Panc1 (cell line): ENCODE measurements at regions not wholly inside any gene's neighbourhood (a gene's known extent, or its start where the extent isn't known, plus 50 kb on each side); places are given as distances from the start of the nearest gene placed in this dataset.

Experiments
- ATAC-seq: fragments of 200-7000 bp; cut with Tn5 transposase; 2 replicates; pipeline ENCODE4 v1.9.1; 2020; ENCODE audit warnings: mild to moderate bottlenecking, moderate library complexity
- BruUV-seq: library from RNA; stranded (reverse); fragments of 400-500 nt; replicated peaks from 2 replicates; lab custom pipeline; 2021; lab: Mats Ljungman, UMichigan
- CTCF ChIA-PET: fragments of 300-600 bp; sonication (Branson Sonifier 250); formaldehyde crosslinking; loops from one replicate; lab custom pipeline; 2022; ENCODE audit warnings: antibody characterized with exemption; lab: Charles Lee
- POLR2A ChIA-PET: fragments of 300-600 bp; sonication (Branson Sonifier 250); formaldehyde crosslinking; loops from one replicate; lab custom pipeline; 2022; ENCODE audit warnings: antibody characterized with exemption; lab: Charles Lee
- DNase-seq: peaks from one replicate; pipeline ENCODE4 v3.0.0-alpha.2; 2010; ENCODE audit warnings: low read depth, low spot score
- H3K27ac ChIP-seq: 2 replicates; pipeline ENCODE4 v1.5.1; 2011; ENCODE audit warnings: mild to moderate bottlenecking, low read length, inconsistent platforms
- H3K27me3 ChIP-seq: fragments of 200-500 bp; sonication (Bioruptor generic); 2 replicates; pipeline ENCODE4 v1.6.0; 2014; ENCODE audit warnings: low read length, inconsistent platforms; ENCODE audit not compliant: control insufficient read depth, insufficient read depth
- H3K36me3 ChIP-seq: fragments of 200-500 bp; sonication (Bioruptor generic); 2 replicates; pipeline ENCODE4 v1.5.1; 2014; ENCODE audit warnings: inconsistent platforms, mild to moderate bottlenecking, low read length, moderate library complexity; ENCODE audit not compliant: control insufficient read depth, insufficient read depth
- H3K4me1 ChIP-seq: 2 replicates; pipeline ENCODE4 v1.5.1; 2011; ENCODE audit warnings: inconsistent platforms, mild to moderate bottlenecking, low read length, moderate library complexity; ENCODE audit not compliant: control insufficient read depth, insufficient read depth
- H3K4me3 ChIP-seq, 2 experiments: 2 replicates each; pipeline ENCODE4 v1.5.1; 2011 to 2012; ENCODE audit warnings: low read depth in 2 of 2, low read length in 2 of 2, mild to moderate bottlenecking in 2 of 2, inconsistent platforms in 1 of 2, moderate library complexity in 1 of 2
- H3K9me3 ChIP-seq: fragments of 200-500 bp; sonication (Bioruptor generic); 2 replicates; pipeline ENCODE4 v1.5.1; 2014; ENCODE audit warnings: low read depth, mild to moderate bottlenecking, inconsistent platforms, low read length, moderate library complexity; ENCODE audit not compliant: control insufficient read depth, insufficient read depth
- CTCF ChIP-seq: fragments of 450-650 bp; IDR thresholded peaks from 2 replicates; pipeline ENCODE4 v1.5.1; 2017; ENCODE audit warnings: mild to moderate bottlenecking
- POLR2AphosphoS5 ChIP-seq: IDR thresholded peaks from 2 replicates; pipeline ENCODE4 v1.6.1; 2012; ENCODE audit warnings: mild to moderate bottlenecking, low read depth, low read length, moderate library complexity
- REST ChIP-seq, 2 experiments: IDR thresholded peaks; 2 replicates each; pipeline ENCODE4 v1.6.1; 2011 to 2012; ENCODE audit warnings: low read depth in 2 of 2, control low read depth in 1 of 2, low read length in 1 of 2, mild to moderate bottlenecking in 1 of 2, moderate library complexity in 1 of 2; ENCODE audit not compliant: insufficient read depth in 1 of 2
- SIN3A ChIP-seq: IDR thresholded peaks from 2 replicates; pipeline ENCODE4 v1.6.1; 2012; ENCODE audit warnings: low read depth, mild to moderate bottlenecking, low read length, moderate library complexity, borderline replicate concordance; ENCODE audit not compliant: insufficient read depth
- TCF7L2 ChIP-seq: IDR thresholded peaks from 2 replicates; pipeline ENCODE4 v1.6.1; 2011; ENCODE audit warnings: mild to moderate bottlenecking, low read depth, low read length, inconsistent platforms
- in situ Hi-C: cut with HindIII; loops from 2 replicates; pipeline ENCODE4 v1.10.0; 2016; ENCODE audit warnings: low sequenced_read_pairs, low pct_unique_long_range_greater_than_20kb
- intact Hi-C: fragments of 100-400 bp; cut with micrococcal nuclease; formaldehyde crosslinking; loops from one replicate; pipeline ENCODE4 v1.10.0; 2022; ENCODE audit not compliant: unreplicated experiment

GRCh38 chr12:25623816-25624215, 70.7 kb upstream of the LMNTD1 start:
- no peak for ATAC-seq
- Histone ChIP-seq H3K27me3 (no peaks in the 10 kb centered on the region), H3K36me3 (no peaks in the 10 kb centered on the region), H3K9me3 (no peaks in the 10 kb centered on the region), H3K4me1 (no peaks in the 10 kb centered on the region), H3K4me3 (no peak overlapping the region), H3K27ac (no peak overlapping the region)
- CTCF ChIA-PET, result no interaction called here
- intact Hi-C loops, result no loop called here
- BruUV-seq, result no TSS peak
- TF ChIP-seq POLR2AphosphoS5 (no peak), CTCF (no peak), REST (IDR thresholded peaks at IDR 0.05; ENCODE audit: insufficient read depth in 1 of 2, low read depth in 2 of 2, low read length in 1 of 2) (no peak), SIN3A (no peak), TCF7L2 (no peak)
- in situ Hi-C loops, result no loop called here
- no peak for DNase-seq
- POLR2A ChIA-PET, result no interaction called here

GRCh38 chr12:25625146-25625545, 72.1 kb upstream of the LMNTD1 start:
- no peaks in the 10 kb centered on the region for H3K4me1 ChIP-seq
- H3K36me3 ChIP-seq, result no peaks in the 10 kb centered on the region
- POLR2A ChIA-PET, result no interaction called here
- no peak for ATAC-seq
- H3K4me3 ChIP-seq, result no peak overlapping the region
- H3K27ac ChIP-seq, result no peak overlapping the region
- CTCF ChIA-PET, result no interaction called here
- no TSS peak for BruUV-seq
- intact Hi-C loops (no loop called here), in situ Hi-C loops (no loop called here)
- no peak for DNase-seq
- H3K9me3 ChIP-seq, result no peaks in the 10 kb centered on the region
- TF ChIP-seq SIN3A (no peak), CTCF (no peak), POLR2AphosphoS5 (no peak)
- H3K27me3 ChIP-seq, result no peaks in the 10 kb centered on the region

DNA sequence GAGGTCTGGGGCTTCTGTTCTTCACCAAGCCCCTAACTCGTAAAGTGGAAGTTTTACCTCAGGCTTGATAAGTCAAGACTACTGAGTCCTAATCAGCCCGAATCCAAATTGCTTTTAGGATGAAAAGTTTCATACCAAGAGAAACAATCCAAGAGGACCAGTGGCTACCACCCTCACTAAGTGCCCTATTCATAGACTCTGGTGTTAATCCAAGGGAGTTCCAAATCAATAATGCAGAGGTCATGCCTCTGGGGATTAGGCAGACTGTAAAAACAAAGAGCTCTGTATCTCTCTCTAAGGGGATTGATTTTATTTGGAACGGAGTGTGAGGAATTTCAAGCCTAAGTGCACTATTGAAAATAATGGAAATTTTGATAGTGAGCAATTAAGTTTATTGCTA, 76.3 kb upstream of the LMNTD1 start:
- Histone ChIP-seq H3K27ac (no peak overlapping the region), H3K4me1 (no peaks in the 10 kb centered on the region), H3K4me3 (no peak overlapping the region), H3K27me3 (no peaks in the 10 kb centered on the region), H3K9me3 (no peaks in the 10 kb centered on the region), H3K36me3 (no peaks in the 10 kb centered on the region)
- ATAC-seq (no peak), DNase-seq (no peak)
- intact Hi-C loops (no loop called here), in situ Hi-C loops (no loop called here)
- ChIA-PET CTCF (no interaction called here), POLR2A (no interaction called here)
- BruUV-seq, result no TSS peak
- no peak for TF ChIP-seq SIN3A
- no peak for TF ChIP-seq TCF7L2
- TF ChIP-seq POLR2AphosphoS5, result no peak
- no peak for TF ChIP-seq CTCF
- no peak for TF ChIP-seq REST (IDR thresholded peaks at IDR 0.05; ENCODE audit: insufficient read depth in 1 of 2, low read depth in 2 of 2, low read length in 1 of 2)
